ENCODE measurements at regions not wholly inside any gene's neighbourhood (a gene's known extent, or its start where the extent isn't known, plus 50 kb on each side); places are given as distances from the start of the nearest gene placed in this dataset.

- H3K27me3 ChIP-seq, result no peaks in the 10 kb centered on the region
- no peaks in the 10 kb centered on the region for H3K36me3 ChIP-seq
- no peak overlapping the region for H3K27ac ChIP-seq
- TF ChIP-seq CTCF (IDR thresholded peaks at IDR 0.05) (no peak), POLR2A (IDR thresholded peaks at IDR 0.05) (no peak)
- intact Hi-C loops (cut with DNase I), result no loop called here
- H3K9me3 ChIP-seq, result no peaks in the 10 kb centered on the region
- H3K4me1 ChIP-seq, result no peaks in the 10 kb centered on the region
- no peak overlapping the region for H3K4me3 ChIP-seq
- DNase-seq (no peak), ATAC-seq (no peak)
- WGBS, 4 donors, result 71 to 76% (median 73%) methylated on average over 2 of the region's 2 CpGs
These were observed 92.4 kb downstream of the ADAMTS1 start for GRCh38 chr21:26752849-26753248.

GRCh38 chr21:26751305-26751704 is 93.9 kb downstream of the ADAMTS1 start:
- no peak for TF ChIP-seq POLR2A (IDR thresholded peaks at IDR 0.05)
- no peak for TF ChIP-seq CTCF (IDR thresholded peaks at IDR 0.05)
- WGBS, 4 donors, result 70 to 86% (median 78%) methylated on average over 4 of the region's 4 CpGs

DNA sequence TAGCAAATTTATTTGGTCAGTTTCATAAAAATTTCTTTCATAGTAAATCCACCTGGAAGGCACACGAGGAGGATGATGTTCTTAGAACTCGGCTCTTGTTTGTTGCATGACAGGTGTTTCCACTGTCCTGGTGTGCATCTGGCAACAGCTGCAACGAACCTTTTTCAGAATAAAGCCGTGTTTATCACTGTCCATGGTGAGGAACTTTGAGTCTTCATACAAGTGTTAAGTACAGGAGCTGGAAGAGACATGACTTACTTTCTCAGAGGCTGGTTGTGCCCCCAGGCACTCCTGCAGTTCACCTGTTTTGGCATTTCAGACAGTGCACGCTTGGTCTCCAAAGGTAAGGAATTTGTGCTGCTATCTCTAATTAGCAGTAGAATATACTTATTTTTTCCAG is 97.1 kb downstream of the ADAMTS1 start:
- no peak overlapping the region for H3K27ac ChIP-seq
- no peaks in the 10 kb centered on the region for H3K4me1 ChIP-seq
- H3K4me3 ChIP-seq, result no peak overlapping the region
- intact Hi-C loops (cut with DNase I), result no loop called here
- 56 to 74% (median 67%) methylated on average over 5 of the region's 5 CpGs for WGBS, 4 donors
- DNase-seq (no peak), ATAC-seq (no peak)
- TF ChIP-seq CTCF (IDR thresholded peaks at IDR 0.05) (no peak), POLR2A (IDR thresholded peaks at IDR 0.05) (no peak)
- no peaks in the 10 kb centered on the region for H3K9me3 ChIP-seq
- no peaks in the 10 kb centered on the region for H3K36me3 ChIP-seq
- no peaks in the 10 kb centered on the region for H3K27me3 ChIP-seq

More at GRCh38 chr21:26751305-26751704, 93.9 kb downstream of the ADAMTS1 start:
- H3K4me1 ChIP-seq, result no peaks in the 10 kb centered on the region
- no peaks in the 10 kb centered on the region for H3K9me3 ChIP-seq
- DNase-seq (no peak), ATAC-seq (no peak)
- H3K4me3 ChIP-seq, result no peak overlapping the region
- intact Hi-C loops (cut with DNase I), result no loop called here
- H3K27me3 ChIP-seq, result no peaks in the 10 kb centered on the region
- no peak overlapping the region for H3K27ac ChIP-seq
- no peaks in the 10 kb centered on the region for H3K36me3 ChIP-seq

- Histone ChIP-seq H3K4me1 (no peaks in the 10 kb centered on the region), H3K36me3 (no peaks in the 10 kb centered on the region), H3K27ac (no peak overlapping the region), H3K9me3 (no peaks in the 10 kb centered on the region), H3K27me3 (no peaks in the 10 kb centered on the region), H3K4me3 (no peak overlapping the region)
- TF ChIP-seq POLR2A (IDR thresholded peaks at IDR 0.05) (no peak), CTCF (IDR thresholded peaks at IDR 0.05) (no peak)
- ATAC-seq, result no peak
- intact Hi-C loops (cut with DNase I), result no loop called here
- no peak for DNase-seq
- 66 to 83% (median 82%) methylated on average over 2 of the region's 2 CpGs for WGBS, 4 donors
These were observed 98.0 kb downstream of the ADAMTS1 start for GRCh38 chr21:26747216-26747615.

All from heart left ventricle (tissue), 16 donors.